H1 (cell line): ENCODE measurements at regions not wholly inside any gene's neighbourhood (a gene's known extent, or its start where the extent isn't known, plus 50 kb on each side); places are given as distances from the start of the nearest gene placed in this dataset.

Experiments used
- CTCF ChIA-PET: fragments of 300-600 bp; sonication (Branson Sonifier 250); formaldehyde crosslinking; loops from one replicate; lab custom pipeline; 2021; ENCODE audit not compliant: partially characterized antibody; lab: Charles Lee
- POLR2A ChIA-PET: fragments of 300-600 bp; sonication (Branson Sonifier 250); formaldehyde crosslinking; loops from one replicate; lab custom pipeline; 2021; ENCODE audit warnings: inconsistent platforms; ENCODE audit not compliant: partially characterized antibody; lab: Charles Lee
- DNase-seq, 2 experiments: peaks; one replicate each; pipeline versions ENCODE4 v3.0.0 to v3.0.0-alpha.2; 2010 to 2022; ENCODE audit warnings: low spot score in 2 of 2, low read depth in 1 of 2, mixed read lengths in 1 of 2
- FAIRE-seq: peaks from 2 replicates; lab custom pipeline; 2011; peaks lifted over from hg19 to GRCh38; lab: Jason Lieb, UNC
- H2AFZ ChIP-seq: 2 replicates; pipeline ENCODE4 v1.8.1; 2012; ENCODE audit warnings: low read length, inconsistent platforms
- H2AK5ac ChIP-seq: 2 replicates; pipeline ENCODE4 v1.6.1; 2013; ENCODE audit warnings: low read depth, low read length
- H2BK120ac ChIP-seq: replicated peaks from 2 replicates; pipeline ENCODE3; 2013; ENCODE audit warnings: low read depth, low read length, inconsistent platforms
- H2BK12ac ChIP-seq: 2 replicates; pipeline ENCODE4 v1.6.1; 2013; ENCODE audit warnings: low read depth, low read length
- H2BK15ac ChIP-seq: 2 replicates; pipeline ENCODE4 v1.6.1; 2013; ENCODE audit warnings: low read length
- H2BK20ac ChIP-seq: 2 replicates; pipeline ENCODE4 v1.6.1; 2013; ENCODE audit warnings: low read length
- H2BK5ac ChIP-seq: 2 replicates; pipeline ENCODE4 v1.6.1; 2013; ENCODE audit warnings: low read depth, low read length
- H3K14ac ChIP-seq: 2 replicates; pipeline ENCODE4 v1.6.1; 2013; ENCODE audit warnings: inconsistent platforms; ENCODE audit not compliant: insufficient read length
- H3K18ac ChIP-seq: 2 replicates; pipeline ENCODE4 v1.6.1; 2013; ENCODE audit warnings: low read length; ENCODE audit errors: extremely low read depth
- H3K23ac ChIP-seq: 2 replicates; pipeline ENCODE4 v1.6.1; 2013; ENCODE audit warnings: inconsistent platforms; ENCODE audit not compliant: insufficient read length
- H3K23me2 ChIP-seq: 2 replicates; pipeline ENCODE4 v1.6.1; 2013; ENCODE audit warnings: low read depth, low read length
- H3K27ac ChIP-seq: 2 replicates; pipeline ENCODE4 v1.6.1; 2011; ENCODE audit warnings: low read depth, low read length, inconsistent platforms
- H3K27me3 ChIP-seq, 4 experiments: replicated peaks in 1 of 4; 1 replicate in 1 of 4; 2 replicates in 3 of 4; pipeline versions ENCODE4 v1.6.1 to v1.8.1; 2011 to 2013; ENCODE audit warnings: low read length in 3 of 4, mild to moderate bottlenecking in 3 of 4, inconsistent platforms in 2 of 4, mixed read lengths in 2 of 4, moderate library complexity in 1 of 4; ENCODE audit not compliant: control insufficient read depth in 3 of 4, insufficient read depth in 3 of 4; ENCODE audit errors: extremely low read depth in 1 of 4
- H3K36me3 ChIP-seq, 4 experiments: 2 replicates each; pipeline versions ENCODE4 v1.6.1 to v1.8.1; 2011 to 2013; ENCODE audit warnings: mild to moderate bottlenecking in 4 of 4, low read length in 3 of 4, moderate library complexity in 2 of 4, control low read depth in 1 of 4, inconsistent platforms in 1 of 4; ENCODE audit not compliant: insufficient read depth in 4 of 4, control insufficient read depth in 2 of 4
- H3K4ac ChIP-seq: replicated peaks from 2 replicates; pipeline ENCODE3; 2013; ENCODE audit warnings: low read length, low read depth, mixed read lengths, inconsistent platforms; ENCODE audit not compliant: insufficient read length
- H3K4me1 ChIP-seq, 4 experiments: replicated peaks in 1 of 4; 1 replicate in 1 of 4; 2 replicates in 3 of 4; pipeline versions ENCODE4 v1.6.1 to v1.8.1; 2011 to 2013; ENCODE audit warnings: low read length in 3 of 4, inconsistent platforms in 2 of 4, mixed read lengths in 1 of 4; ENCODE audit not compliant: insufficient read depth in 4 of 4, control insufficient read depth in 3 of 4
- H3K4me2 ChIP-seq, 2 experiments: 2 replicates each; pipeline versions ENCODE4 v1.6.1 to v1.8.1; 2011 to 2013; ENCODE audit warnings: low read depth in 2 of 2, low read length in 2 of 2, control low read depth in 1 of 2, inconsistent platforms in 1 of 2, mild to moderate bottlenecking in 1 of 2; ENCODE audit not compliant: insufficient read depth in 1 of 2
- H3K4me3 ChIP-seq, 4 experiments: fragments of 200-600, 300-600 bp in 1 of 4; sonication (generic), shearing (Covaris generic), sonication (Bioruptor Twin) in 1 of 4; 2 replicates each; pipeline versions ENCODE4 v1.5.1 to v1.8.1; 2011 to 2016; ENCODE audit warnings: low read length in 4 of 4, low read depth in 3 of 4, control low read depth in 2 of 4, inconsistent platforms in 2 of 4, mild to moderate bottlenecking in 2 of 4, mixed read lengths in 1 of 4, moderate library complexity in 1 of 4; ENCODE audit not compliant: insufficient read depth in 2 of 4; ENCODE audit errors: extremely low read depth in 1 of 4
- H3K56ac ChIP-seq: replicated peaks from 2 replicates; pipeline ENCODE3; 2013; ENCODE audit warnings: low read depth, mild to moderate bottlenecking, mixed read lengths, low read length, inconsistent platforms; ENCODE audit not compliant: insufficient read length
- H3K79me1 ChIP-seq: 2 replicates; pipeline ENCODE4 v1.6.1; 2013; ENCODE audit warnings: low read depth, low read length, control low read depth
- H3K79me2 ChIP-seq, 2 experiments: 2 replicates each; pipeline versions ENCODE4 v1.6.1 to v1.8.1; 2012 to 2013; ENCODE audit warnings: low read length in 2 of 2, mild to moderate bottlenecking in 2 of 2, inconsistent platforms in 1 of 2; ENCODE audit not compliant: insufficient read depth in 2 of 2, control insufficient read depth in 1 of 2
- H3K9ac ChIP-seq, 4 experiments: replicated peaks in 1 of 4; 1 replicate in 1 of 4; 2 replicates in 3 of 4; pipeline versions ENCODE4 v1.6.1 to v1.8.1; 2011 to 2013; ENCODE audit warnings: low read depth in 3 of 4, low read length in 3 of 4, control low read depth in 2 of 4, mild to moderate bottlenecking in 2 of 4, moderate library complexity in 2 of 4, inconsistent platforms in 1 of 4; ENCODE audit errors: extremely low read depth in 1 of 4
- H3K9me3 ChIP-seq, 2 experiments: 2 replicates each; pipeline versions ENCODE4 v1.6.1 to v1.8.1; 2012 to 2013; ENCODE audit warnings: mild to moderate bottlenecking in 2 of 2, moderate library complexity in 2 of 2, control low read depth in 1 of 2, inconsistent platforms in 1 of 2, low read depth in 1 of 2, low read length in 1 of 2, mixed read lengths in 1 of 2; ENCODE audit not compliant: insufficient read depth in 2 of 2
- H4K20me1 ChIP-seq, 2 experiments: replicated peaks in 1 of 2; 2 replicates each; pipeline versions ENCODE3 to v1.8.1; 2011 to 2013; ENCODE audit warnings: inconsistent platforms in 2 of 2, low read length in 2 of 2, mild to moderate bottlenecking in 1 of 2; ENCODE audit not compliant: insufficient read depth in 2 of 2, control insufficient read depth in 1 of 2
- H4K5ac ChIP-seq: 2 replicates; pipeline ENCODE4 v1.6.1; 2013; ENCODE audit warnings: low read length, low read depth, mixed read lengths, inconsistent platforms; ENCODE audit not compliant: insufficient read length
- H4K8ac ChIP-seq: 2 replicates; pipeline ENCODE4 v1.8.0; 2013; ENCODE audit warnings: mild to moderate bottlenecking, moderate library complexity, low read length, inconsistent platforms; ENCODE audit not compliant: insufficient read depth; ENCODE audit errors: extremely low read depth
- H4K91ac ChIP-seq: replicated peaks from 2 replicates; pipeline ENCODE3; 2013; ENCODE audit warnings: low read length, mixed read lengths, inconsistent platforms; ENCODE audit not compliant: insufficient read length
- TEAD4 ChIP-seq: IDR thresholded peaks from 2 replicates; pipeline ENCODE4 v1.6.1; 2012; ENCODE audit warnings: low read depth, low read length, inconsistent platforms, mixed read lengths
- WGBS, 2 experiments: shearing (Covaris generic) in 1 of 2; methylation state at CpG; one replicate each; pipeline versions ENCODE4 v1.1.6 to v1.1.7; 2013 to 2015; ENCODE audit warnings: low lambda C conversion rate in 2 of 2, mixed read lengths in 2 of 2, inconsistent platforms in 1 of 2, low coverage in 1 of 2, missing lambda C conversion rate in 1 of 2; ENCODE audit not compliant: insufficient replicate concordance in 2 of 2, insufficient coverage in 1 of 2, insufficient read length in 1 of 2; ENCODE audit errors: extremely low coverage in 1 of 2, missing lambda C conversion rate in 1 of 2; 5-methylcytosine and 5-hydroxymethylcytosine counted together

DNA sequence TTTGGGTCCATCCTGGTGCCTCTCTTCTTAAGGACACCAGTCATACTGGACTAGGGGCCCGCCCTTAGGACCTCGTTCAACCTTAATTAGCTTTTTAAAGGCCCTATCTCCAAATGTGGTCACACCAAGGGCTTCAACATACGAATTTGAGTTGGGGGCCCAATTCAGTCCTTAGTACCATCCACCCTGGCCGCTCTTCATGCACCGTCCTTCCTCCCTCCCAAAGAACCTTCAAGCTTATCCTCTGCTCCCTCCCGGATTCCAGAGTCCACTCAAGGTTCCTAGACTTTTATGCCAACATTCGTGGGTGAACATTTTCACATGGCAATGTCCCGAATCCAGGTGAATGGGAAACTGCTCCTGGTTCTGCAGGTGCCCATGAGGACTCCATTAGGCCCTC lies 201.3 kb upstream of the IGF1R start:
- no peak for FAIRE-seq
- H3K56ac ChIP-seq: no peak overlapping the region
- CTCF ChIA-PET: no interaction called here

More for the DNA sequence above, 201.3 kb upstream of the IGF1R start:
- Histone ChIP-seq H2BK12ac (no peak overlapping the region), H4K91ac (no peak overlapping the region), H3K79me2 (no peaks in the 10 kb centered on the region), H2BK5ac (no peak overlapping the region), H2BK20ac (no peak overlapping the region), H3K79me1 (no peaks in the 10 kb centered on the region), H3K27ac (no peak overlapping the region), H3K18ac (no peak overlapping the region), H2BK15ac (no peak overlapping the region), H2AFZ (no peak overlapping the region), H3K23me2 (no peaks in the 10 kb centered on the region), H3K4ac (no peak overlapping the region), H2AK5ac (no peak overlapping the region), H3K14ac (no peak overlapping the region), H3K9me3 (peaks cover 9 to 14% of the 10 kb centered on the region in 2 experiments; a peak in 3 of 4 replicates), H4K8ac (no peak overlapping the region), H3K36me3 (no peaks in the 10 kb centered on the region), H3K4me2 (no peak overlapping the region), H3K4me3 (no peak overlapping the region), H2BK120ac (no peak overlapping the region), H3K23ac (no peak overlapping the region), H3K9ac (no peak overlapping the region), H3K27me3 (no peaks in the 10 kb centered on the region; a peak in 1 of 7 replicates), H3K4me1 (no peaks in the 10 kb centered on the region), H4K20me1 (no peaks in the 10 kb centered on the region), H4K5ac (no peak overlapping the region)
- TF ChIP-seq TEAD4: no peak
- no peak for DNase-seq
- POLR2A ChIA-PET: no interaction called here
- 77% methylated on average over 8 of the region's 8 CpGs; no CpG with 5 or more reads in 1 of the 2 experiments for WGBS, 2 experiments
